OCI-LY3 (cell line): ENCODE measurements at regions not wholly inside any gene's neighbourhood (a gene's known extent, or its start where the extent isn't known, plus 50 kb on each side); places are given as distances from the start of the nearest gene placed in this dataset.

ENCODE experiments used
- EZH2phosphoT487 ChIP-seq: fragments of 200-600 bp; shearing (Covaris generic); IDR thresholded peaks from 2 replicates; pipeline ENCODE4 v1.6.1; 2018; ENCODE audit warnings: antibody characterized with exemption, mixed run types, low read depth
- TF ChIP-seq, protein P1 (sequence below): fragments of 200-600, 300-600 bp; sonication (generic); IDR thresholded peaks from 2 replicates; pipeline ENCODE4 v1.5.1; 2014; ENCODE audit warnings: antibody characterized with exemption, low read length, low read depth

DNA sequence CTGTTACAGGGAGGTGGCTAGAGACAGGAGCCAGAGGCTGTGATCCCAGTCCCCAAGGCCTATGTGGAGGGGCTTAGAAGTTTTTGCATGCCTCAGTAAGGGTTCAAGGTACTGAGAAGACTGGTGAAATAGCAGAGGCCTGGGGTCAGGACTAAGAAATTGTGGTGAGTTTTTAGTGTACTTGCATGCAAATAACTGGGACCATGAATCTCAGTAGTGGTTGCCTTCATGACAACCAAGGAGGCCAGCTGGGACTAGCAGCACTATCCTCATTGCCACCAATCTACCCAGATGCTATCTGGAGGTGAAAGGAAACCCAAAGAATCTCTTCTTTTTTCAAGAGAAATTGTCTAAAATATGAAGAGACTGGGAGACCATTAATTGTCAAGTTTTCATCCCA lies 395.1 kb downstream of the CETN3 start:
- TF ChIP-seq, protein P1, sequence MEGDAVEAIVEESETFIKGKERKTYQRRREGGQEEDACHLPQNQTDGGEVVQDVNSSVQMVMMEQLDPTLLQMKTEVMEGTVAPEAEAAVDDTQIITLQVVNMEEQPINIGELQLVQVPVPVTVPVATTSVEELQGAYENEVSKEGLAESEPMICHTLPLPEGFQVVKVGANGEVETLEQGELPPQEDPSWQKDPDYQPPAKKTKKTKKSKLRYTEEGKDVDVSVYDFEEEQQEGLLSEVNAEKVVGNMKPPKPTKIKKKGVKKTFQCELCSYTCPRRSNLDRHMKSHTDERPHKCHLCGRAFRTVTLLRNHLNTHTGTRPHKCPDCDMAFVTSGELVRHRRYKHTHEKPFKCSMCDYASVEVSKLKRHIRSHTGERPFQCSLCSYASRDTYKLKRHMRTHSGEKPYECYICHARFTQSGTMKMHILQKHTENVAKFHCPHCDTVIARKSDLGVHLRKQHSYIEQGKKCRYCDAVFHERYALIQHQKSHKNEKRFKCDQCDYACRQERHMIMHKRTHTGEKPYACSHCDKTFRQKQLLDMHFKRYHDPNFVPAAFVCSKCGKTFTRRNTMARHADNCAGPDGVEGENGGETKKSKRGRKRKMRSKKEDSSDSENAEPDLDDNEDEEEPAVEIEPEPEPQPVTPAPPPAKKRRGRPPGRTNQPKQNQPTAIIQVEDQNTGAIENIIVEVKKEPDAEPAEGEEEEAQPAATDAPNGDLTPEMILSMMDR: no peak
- no peak for TF ChIP-seq EZH2phosphoT487
